Stimulated activated memory B cell treated with anti-CD40 and anti-IgM and Interleukin-4, amounts not matched to agents 10 μg/mL and 1 μg/mL and 100 μg/mL, for 72 hours (primary cell): ENCODE measurements at regions not wholly inside any gene's neighbourhood (a gene's known extent, or its start where the extent isn't known, plus 50 kb on each side); places are given as distances from the start of the nearest gene placed in this dataset.
"Not testable (repeated sequence)": the region's sequence is repeated elsewhere in the genome, so short reads cannot be mapped to it uniquely, and the experiment has no call there.

Source experiments
- ATAC-seq: fragments of 150-1000 bp; cut with Tn5 transposase; 2 replicates; pipeline ENCODE4 v1.10.0; 2021
- H3K27ac Mint-ChIP-seq: one replicate; pipeline ENCODE4 v1.8.0; 2022; ENCODE audit warnings: mild to moderate bottlenecking, mixed read lengths
- H3K27me3 Mint-ChIP-seq: one replicate; pipeline ENCODE4 v1.8.0; 2022; ENCODE audit warnings: mixed read lengths
- H3K36me3 Mint-ChIP-seq: one replicate; pipeline ENCODE4 v1.8.0; 2022; ENCODE audit warnings: mixed read lengths
- H3K4me1 Mint-ChIP-seq: one replicate; pipeline ENCODE4 v1.8.0; 2022; ENCODE audit warnings: mixed read lengths
- H3K4me3 Mint-ChIP-seq: one replicate; pipeline ENCODE4 v1.8.0; 2022; ENCODE audit warnings: mild to moderate bottlenecking, moderate library complexity, mixed read lengths
- H3K9me3 Mint-ChIP-seq: one replicate; pipeline ENCODE4 v1.8.0; 2022; ENCODE audit warnings: mixed read lengths

- H3K27me3 Mint-ChIP-seq, result no peaks in the 10 kb centered on the region
- peaks cover 9% of the 10 kb centered on the region for H3K9me3 Mint-ChIP-seq
- no peak for ATAC-seq
- no peak overlapping the region for H3K4me3 Mint-ChIP-seq
- no peak overlapping the region for H3K27ac Mint-ChIP-seq
- H3K36me3 Mint-ChIP-seq, result peaks cover 4% of the 10 kb centered on the region
- peaks cover 42% of the 10 kb centered on the region for H3K4me1 Mint-ChIP-seq
Measured at GRCh38 chrX:13250826-13251580, 68.8 kb downstream of the ATXN3L start.

DNA sequence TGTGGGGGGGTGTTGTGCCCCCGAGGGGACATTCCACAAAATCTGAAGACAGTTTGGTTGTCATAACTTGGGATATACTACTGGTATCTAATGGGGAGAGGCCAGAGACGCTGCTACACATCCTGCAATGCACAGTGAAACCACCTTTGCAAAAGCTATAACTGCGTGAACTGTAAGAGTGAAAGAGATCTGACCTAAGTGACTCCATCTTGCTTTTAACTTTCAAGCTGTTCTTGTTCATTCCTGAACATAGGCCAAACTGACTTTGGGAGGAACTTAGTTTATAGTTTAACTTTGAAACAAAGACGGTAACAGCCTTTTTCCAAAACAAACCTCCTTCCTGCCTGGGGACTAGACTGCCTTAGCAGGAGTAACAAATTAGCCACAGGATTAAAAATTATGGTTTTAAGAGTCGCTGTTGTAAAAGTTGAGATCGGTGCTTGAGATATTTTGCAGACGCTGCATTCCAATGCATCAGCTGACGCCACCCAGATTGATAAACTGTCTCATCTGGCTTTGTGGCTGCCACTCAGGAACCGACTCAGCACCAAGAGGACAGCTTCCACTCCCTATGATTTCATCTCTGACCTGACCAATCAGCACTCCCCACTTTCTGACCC lies 70.9 kb downstream of the ATXN3L start:
- Mint-ChIP-seq H3K27ac (no peak overlapping the region), H3K9me3 (peaks cover 7% of the 10 kb centered on the region), H3K4me1 (peaks cover 24% of the 10 kb centered on the region), H3K4me3 (no peak overlapping the region), H3K36me3 (no peaks in the 10 kb centered on the region), H3K27me3 (no peaks in the 10 kb centered on the region)
- ATAC-seq, result no peak

DNA sequence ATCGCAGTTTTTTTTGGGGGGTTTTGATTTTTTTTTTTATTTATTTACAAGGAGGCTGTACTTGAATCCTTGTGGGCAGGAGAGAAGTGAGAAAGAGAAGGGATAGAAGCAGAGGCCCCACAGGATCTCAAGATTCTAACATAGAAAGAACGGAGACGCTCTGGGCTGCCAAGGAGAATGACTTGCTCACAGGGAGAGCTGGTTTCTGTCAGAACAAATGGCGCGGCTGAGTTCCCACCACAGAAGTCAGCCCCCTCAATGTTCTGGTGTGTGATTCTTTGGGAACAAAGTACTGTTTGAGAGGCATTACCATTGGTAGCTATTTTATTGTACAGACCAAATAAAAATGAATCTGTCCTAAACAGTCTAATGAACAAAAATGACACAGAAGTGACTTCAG lies 80.6 kb downstream of the ATXN3L start:
- no peak for ATAC-seq
- Mint-ChIP-seq H3K36me3 (no peaks in the 10 kb centered on the region), H3K27me3 (no peaks in the 10 kb centered on the region), H3K27ac (no peak overlapping the region), H3K9me3 (no peaks in the 10 kb centered on the region), H3K4me3 (no peak overlapping the region), H3K4me1 (peaks cover 6% of the 10 kb centered on the region)

- Mint-ChIP-seq H3K36me3 (no peaks in the 10 kb centered on the region), H3K4me3 (no peak overlapping the region), H3K27ac (no peak overlapping the region), H3K27me3 (no peaks in the 10 kb centered on the region), H3K9me3 (no peaks in the 10 kb centered on the region), H3K4me1 (peaks cover 6% of the 10 kb centered on the region)
- ATAC-seq, result no peak
Measured at GRCh38 chrX:13235930-13236329, 83.9 kb downstream of the ATXN3L start.

DNA sequence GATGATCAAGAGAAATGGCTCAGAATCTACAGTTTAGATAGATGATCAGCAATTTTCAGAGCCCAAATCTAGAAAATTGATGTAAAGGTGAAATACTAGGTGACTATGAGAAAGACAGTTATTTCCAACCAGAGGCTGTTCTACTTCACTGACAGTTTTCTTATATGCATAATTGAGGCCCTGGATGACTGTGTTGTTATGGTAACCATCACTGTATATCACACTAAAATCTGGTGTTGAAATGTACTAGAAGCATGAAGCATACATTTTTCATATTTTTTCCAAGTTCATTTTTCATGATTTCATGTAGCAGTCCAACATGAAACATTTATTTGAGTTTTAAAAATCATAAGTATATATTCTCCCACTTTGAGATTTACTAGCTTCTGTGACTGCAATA lies 87.4 kb downstream of the ATXN3L start:
- no peaks in the 10 kb centered on the region for H3K36me3 Mint-ChIP-seq
- no peaks in the 10 kb centered on the region for H3K27me3 Mint-ChIP-seq
- no peaks in the 10 kb centered on the region for H3K4me1 Mint-ChIP-seq
- H3K4me3 Mint-ChIP-seq, result no peak overlapping the region
- no peaks in the 10 kb centered on the region for H3K9me3 Mint-ChIP-seq
- no peak for ATAC-seq
- H3K27ac Mint-ChIP-seq, result no peak overlapping the region

DNA sequence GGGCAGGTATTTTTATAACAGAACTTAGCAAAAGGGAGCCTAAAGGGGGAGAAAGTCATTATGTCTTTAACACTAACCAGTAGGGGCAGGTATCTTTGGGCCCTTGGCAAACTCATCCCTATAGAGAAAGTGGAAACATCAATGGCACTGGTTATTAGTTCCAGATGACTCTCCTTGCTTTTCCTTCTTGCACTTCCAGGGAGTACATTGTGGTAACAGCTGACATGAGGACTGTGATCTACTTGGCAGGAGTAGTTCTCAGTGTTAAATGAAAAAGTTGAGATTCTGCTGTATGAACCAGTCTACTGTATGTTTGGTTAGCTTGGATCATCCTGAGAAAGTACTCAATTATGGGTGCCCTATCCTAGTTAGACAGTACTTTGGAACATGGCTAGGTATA lies 93.6 kb downstream of the ATXN3L start:
- no peak for ATAC-seq
- Mint-ChIP-seq H3K4me3 (no peak overlapping the region), H3K9me3 (no peaks in the 10 kb centered on the region), H3K4me1 (peaks cover 5% of the 10 kb centered on the region), H3K36me3 (no peaks in the 10 kb centered on the region), H3K27ac (no peak overlapping the region), H3K27me3 (no peaks in the 10 kb centered on the region)

- Mint-ChIP-seq H3K9me3 (no peaks in the 10 kb centered on the region), H3K27me3 (no peaks in the 10 kb centered on the region), H3K27ac (no peak overlapping the region), H3K4me3 (no peak overlapping the region), H3K4me1 (peaks cover 9% of the 10 kb centered on the region), H3K36me3 (no peaks in the 10 kb centered on the region)
- ATAC-seq, result no peak
Measured at GRCh38 chrX:13223868-13224567, 95.8 kb downstream of the ATXN3L start.

- Mint-ChIP-seq H3K27me3 (no peaks in the 10 kb centered on the region), H3K36me3 (no peaks in the 10 kb centered on the region), H3K4me3 (peak overlapping the region; percentile 43), H3K4me1 (peaks cover 9% of the 10 kb centered on the region), H3K27ac (peak overlapping the region; percentile 57), H3K9me3 (no peaks in the 10 kb centered on the region)
- no peak for ATAC-seq
Measured at GRCh38 chrX:13220916-13221315, 98.9 kb downstream of the ATXN3L start.

DNA sequence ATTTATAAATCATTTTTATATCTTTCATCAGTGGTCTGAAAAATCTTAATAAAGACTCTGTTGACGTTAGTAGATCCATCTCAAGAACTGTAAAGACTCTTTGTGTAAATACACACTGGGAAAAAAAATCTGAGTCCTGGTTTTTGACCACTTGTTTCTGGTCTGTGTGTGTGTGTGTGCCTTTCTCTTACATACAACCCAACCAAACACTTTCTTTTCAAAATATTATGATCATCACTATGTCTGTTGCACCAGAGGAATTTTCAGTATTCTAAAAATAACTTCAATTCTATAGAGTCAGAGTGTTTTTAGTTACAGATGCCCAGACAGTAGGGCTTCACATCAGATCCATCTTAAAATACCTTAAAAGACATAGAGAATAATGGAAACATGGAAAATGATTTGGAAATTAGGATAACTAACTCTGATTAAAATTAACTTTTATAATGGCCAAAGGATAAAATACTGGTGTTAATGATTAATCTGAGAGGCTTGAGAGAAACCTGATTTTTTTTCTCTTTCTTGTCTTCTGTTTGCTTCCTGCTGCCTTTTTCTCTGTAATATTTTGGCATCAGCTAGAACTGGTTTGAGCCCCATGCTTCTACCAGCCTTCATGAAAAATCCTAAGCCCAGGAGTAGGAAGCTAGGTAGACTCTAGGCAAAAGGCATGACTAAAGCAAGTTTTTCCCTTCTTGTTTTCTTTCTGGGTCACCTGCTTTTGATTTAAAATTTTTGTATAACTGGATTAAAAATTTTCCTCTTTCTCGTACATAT lies 99.7 kb downstream of the ATXN3L start:
- Mint-ChIP-seq H3K9me3 (no peaks in the 10 kb centered on the region), H3K4me1 (peaks cover 9% of the 10 kb centered on the region), H3K27ac (no peak overlapping the region), H3K4me3 (no peak overlapping the region), H3K27me3 (no peaks in the 10 kb centered on the region), H3K36me3 (no peaks in the 10 kb centered on the region)
- ATAC-seq, result no peak

GRCh38 chrX:13218758-13219157 lies 101.1 kb downstream of the ATXN3L start:
- no peaks in the 10 kb centered on the region for H3K27me3 Mint-ChIP-seq
- no peak overlapping the region for H3K4me3 Mint-ChIP-seq
- ATAC-seq, result no peak

GRCh38 chrX:13216139-13216538 lies 103.7 kb downstream of the ATXN3L start:
- Mint-ChIP-seq H3K4me1 (peaks cover 9% of the 10 kb centered on the region), H3K4me3 (no peak overlapping the region), H3K9me3 (peaks cover 3% of the 10 kb centered on the region), H3K27ac (no peak overlapping the region), H3K36me3 (no peaks in the 10 kb centered on the region), H3K27me3 (no peaks in the 10 kb centered on the region)
- ATAC-seq, result no peak

More at GRCh38 chrX:13218758-13219157, 101.1 kb downstream of the ATXN3L start:
- H3K4me1 Mint-ChIP-seq, result peaks cover 9% of the 10 kb centered on the region
- peaks cover 3% of the 10 kb centered on the region for H3K9me3 Mint-ChIP-seq
- H3K36me3 Mint-ChIP-seq, result no peaks in the 10 kb centered on the region
- no peak overlapping the region for H3K27ac Mint-ChIP-seq

DNA sequence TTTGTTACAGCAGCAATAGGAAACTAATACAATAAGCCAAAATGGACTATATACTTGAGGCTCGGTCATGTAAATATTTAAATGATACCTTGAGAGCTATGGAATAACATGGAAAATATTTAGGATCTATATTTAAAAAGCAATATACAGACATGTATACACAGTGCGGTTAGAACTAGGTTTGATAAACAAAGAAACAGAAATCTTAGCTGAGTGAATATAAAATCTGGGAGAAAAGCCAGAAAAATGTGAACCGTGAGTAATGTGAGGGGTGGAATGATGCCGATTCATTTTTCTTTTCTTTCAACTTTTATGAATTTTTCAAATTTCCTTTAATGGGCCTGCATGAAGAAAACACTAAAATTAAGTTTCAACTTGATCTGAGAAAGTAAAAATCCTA lies 104.1 kb downstream of the ATXN3L start:
- H3K36me3 Mint-ChIP-seq, result no peaks in the 10 kb centered on the region
- H3K27ac Mint-ChIP-seq, result no peak overlapping the region
- no peaks in the 10 kb centered on the region for H3K27me3 Mint-ChIP-seq
- no peak for ATAC-seq
- H3K9me3 Mint-ChIP-seq, result peaks cover 3% of the 10 kb centered on the region
- no peak overlapping the region for H3K4me3 Mint-ChIP-seq
- H3K4me1 Mint-ChIP-seq, result peaks cover 5% of the 10 kb centered on the region

- peaks cover 5% of the 10 kb centered on the region for H3K4me1 Mint-ChIP-seq
- H3K27ac Mint-ChIP-seq, result no peak overlapping the region
- ATAC-seq, result no peak
- H3K36me3 Mint-ChIP-seq, result no peaks in the 10 kb centered on the region
- H3K9me3 Mint-ChIP-seq, result peaks cover 3% of the 10 kb centered on the region
- H3K27me3 Mint-ChIP-seq, result no peaks in the 10 kb centered on the region
- H3K4me3 Mint-ChIP-seq, result no peak overlapping the region
Measured at GRCh38 chrX:13212191-13212651, 107.6 kb downstream of the ATXN3L start.

- H3K27me3 Mint-ChIP-seq, H3K27ac Mint-ChIP-seq, H3K36me3 Mint-ChIP-seq, ATAC-seq, H3K9me3 Mint-ChIP-seq, H3K4me1 Mint-ChIP-seq, H3K4me3 Mint-ChIP-seq: not testable (repeated sequence)
Measured at GRCh38 chrX:13210142-13210541, 109.7 kb downstream of the ATXN3L start.

DNA sequence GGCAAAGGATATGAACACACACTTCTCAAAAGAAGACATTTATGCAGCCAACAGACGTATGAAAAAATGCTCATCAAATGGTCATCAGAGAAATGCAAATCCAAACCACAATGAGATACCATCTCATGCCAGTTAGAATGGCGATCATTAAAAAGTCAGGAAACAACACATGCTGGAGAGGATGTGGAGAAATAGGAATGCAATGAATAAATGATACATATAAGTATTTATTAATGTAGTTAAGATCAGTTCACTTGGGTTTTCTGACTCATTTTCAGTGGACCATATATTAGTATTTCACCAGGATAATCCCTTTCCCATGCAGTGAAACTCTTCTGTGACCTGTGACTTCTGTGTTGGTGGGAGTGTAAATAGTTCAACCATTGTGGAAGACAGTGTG lies 110.1 kb downstream of the ATXN3L start:
- not testable (repeated sequence) for ATAC-seq, H3K27ac Mint-ChIP-seq, H3K9me3 Mint-ChIP-seq, H3K36me3 Mint-ChIP-seq, H3K4me3 Mint-ChIP-seq, H3K27me3 Mint-ChIP-seq, H3K4me1 Mint-ChIP-seq
